Osteoblast (primary cell): ENCODE measurements at regions not wholly inside any gene's neighbourhood (a gene's known extent, or its start where the extent isn't known, plus 50 kb on each side); places are given as distances from the start of the nearest gene placed in this dataset.

Experiments
- DNase-seq: peaks from one replicate; pipeline ENCODE4 v3.0.0; 2011; ENCODE audit warnings: low spot score, mixed read lengths; ENCODE audit not compliant: insufficient read length; ENCODE audit errors: missing footprints
- H2AFZ ChIP-seq: 2 replicates; pipeline ENCODE4 v1.6.0; 2011; ENCODE audit warnings: mild to moderate bottlenecking, low read length
- H3K27ac ChIP-seq: 2 replicates; pipeline ENCODE4 v1.5.1; 2011; ENCODE audit warnings: mild to moderate bottlenecking, low read depth, low read length, moderate library complexity
- H3K27me3 ChIP-seq: 2 replicates; pipeline ENCODE4 v1.6.0; 2012; ENCODE audit warnings: mild to moderate bottlenecking, control low read depth, inconsistent platforms, low read length, moderate library complexity; ENCODE audit not compliant: insufficient read depth
- H3K36me3 ChIP-seq: 2 replicates; pipeline ENCODE4 v1.5.1; 2011; ENCODE audit warnings: mild to moderate bottlenecking, low read length, control low read depth, moderate library complexity; ENCODE audit not compliant: insufficient read depth
- H3K4me1 ChIP-seq: 2 replicates; pipeline ENCODE4 v1.5.1; 2011; ENCODE audit warnings: mild to moderate bottlenecking, low read length, control low read depth, moderate library complexity; ENCODE audit not compliant: insufficient read depth
- H3K4me2 ChIP-seq: 2 replicates; pipeline ENCODE4 v1.6.0; 2011; ENCODE audit warnings: mild to moderate bottlenecking, low read length; ENCODE audit not compliant: insufficient read depth
- H3K4me3 ChIP-seq: fragments of 200-600 bp; sonication (generic); 3 replicates; pipeline ENCODE4 v1.5.1; 2012; ENCODE audit warnings: mild to moderate bottlenecking, low read length, inconsistent platforms; ENCODE audit not compliant: insufficient read depth
- H3K79me2 ChIP-seq: 2 replicates; pipeline ENCODE4 v1.6.0; 2012; ENCODE audit warnings: mild to moderate bottlenecking, low read length, control low read depth, inconsistent platforms; ENCODE audit not compliant: insufficient read depth
- H3K9me3 ChIP-seq: 2 replicates; pipeline ENCODE4 v1.5.1; 2011; ENCODE audit warnings: low read depth, low read length, control low read depth
- H4K20me1 ChIP-seq: 2 replicates; pipeline ENCODE4 v1.6.0; 2012; ENCODE audit warnings: mild to moderate bottlenecking, low read length, control low read depth; ENCODE audit not compliant: insufficient read depth
- TF ChIP-seq, protein P1 (sequence below): IDR thresholded peaks from 2 replicates; pipeline ENCODE4 v1.5.1; 2011; ENCODE audit warnings: mild to moderate bottlenecking, low read depth, low read length, moderate library complexity; ENCODE audit errors: extremely low read depth

GRCh38 chr1:38701088-38701487 is 158.5 kb downstream of the RRAGC start:
- DNase-seq = no peak
- H4K20me1 ChIP-seq = no peaks in the 10 kb centered on the region
- H3K36me3 ChIP-seq = no peaks in the 10 kb centered on the region
- peaks cover 2% of the 10 kb centered on the region for H3K27me3 ChIP-seq
- no peak overlapping the region for H3K27ac ChIP-seq
- no peak overlapping the region for H3K4me3 ChIP-seq
- H2AFZ ChIP-seq = no peak overlapping the region
- no peaks in the 10 kb centered on the region for H3K79me2 ChIP-seq
- no peaks in the 10 kb centered on the region for H3K9me3 ChIP-seq
- TF ChIP-seq, protein P1, sequence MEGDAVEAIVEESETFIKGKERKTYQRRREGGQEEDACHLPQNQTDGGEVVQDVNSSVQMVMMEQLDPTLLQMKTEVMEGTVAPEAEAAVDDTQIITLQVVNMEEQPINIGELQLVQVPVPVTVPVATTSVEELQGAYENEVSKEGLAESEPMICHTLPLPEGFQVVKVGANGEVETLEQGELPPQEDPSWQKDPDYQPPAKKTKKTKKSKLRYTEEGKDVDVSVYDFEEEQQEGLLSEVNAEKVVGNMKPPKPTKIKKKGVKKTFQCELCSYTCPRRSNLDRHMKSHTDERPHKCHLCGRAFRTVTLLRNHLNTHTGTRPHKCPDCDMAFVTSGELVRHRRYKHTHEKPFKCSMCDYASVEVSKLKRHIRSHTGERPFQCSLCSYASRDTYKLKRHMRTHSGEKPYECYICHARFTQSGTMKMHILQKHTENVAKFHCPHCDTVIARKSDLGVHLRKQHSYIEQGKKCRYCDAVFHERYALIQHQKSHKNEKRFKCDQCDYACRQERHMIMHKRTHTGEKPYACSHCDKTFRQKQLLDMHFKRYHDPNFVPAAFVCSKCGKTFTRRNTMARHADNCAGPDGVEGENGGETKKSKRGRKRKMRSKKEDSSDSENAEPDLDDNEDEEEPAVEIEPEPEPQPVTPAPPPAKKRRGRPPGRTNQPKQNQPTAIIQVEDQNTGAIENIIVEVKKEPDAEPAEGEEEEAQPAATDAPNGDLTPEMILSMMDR = no peak
- H3K4me1 ChIP-seq = no peaks in the 10 kb centered on the region
- no peak overlapping the region for H3K4me2 ChIP-seq

DNA sequence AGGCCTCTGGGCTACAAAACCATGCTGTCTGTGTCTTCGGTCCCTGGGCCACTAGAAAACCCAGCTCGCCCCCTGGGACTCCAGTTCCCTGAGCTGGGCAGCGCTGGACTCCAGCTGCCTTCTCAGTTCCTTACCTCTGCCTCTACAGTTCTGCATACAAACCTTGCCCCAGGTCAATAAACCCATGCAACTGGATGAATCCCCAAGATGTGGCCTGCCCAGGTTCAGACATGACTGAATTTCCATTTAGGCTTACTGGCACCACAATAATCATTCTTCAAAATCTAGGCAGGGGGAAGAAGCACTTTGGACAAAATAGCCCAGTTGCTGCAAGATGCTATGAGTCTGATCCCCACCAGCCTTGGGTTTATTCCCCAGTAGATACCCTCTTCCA is 159.5 kb downstream of the RRAGC start:
- H3K4me1 ChIP-seq = no peaks in the 10 kb centered on the region
- H3K79me2 ChIP-seq = no peaks in the 10 kb centered on the region
- H3K36me3 ChIP-seq = no peaks in the 10 kb centered on the region
- H3K4me2 ChIP-seq = no peak overlapping the region
- no peaks in the 10 kb centered on the region for H3K9me3 ChIP-seq
- no peaks in the 10 kb centered on the region for H4K20me1 ChIP-seq
- no peak overlapping the region for H2AFZ ChIP-seq
- H3K4me3 ChIP-seq = no peak overlapping the region
- H3K27ac ChIP-seq = no peak overlapping the region
- TF ChIP-seq, protein P1 = no peak
- DNase-seq = no peak
- peaks cover 2% of the 10 kb centered on the region for H3K27me3 ChIP-seq

- Histone ChIP-seq H2AFZ (no peak overlapping the region), H3K4me3 (no peak overlapping the region), H3K36me3 (no peaks in the 10 kb centered on the region), H3K9me3 (no peaks in the 10 kb centered on the region), H3K27ac (no peak overlapping the region), H3K79me2 (no peaks in the 10 kb centered on the region), H3K4me2 (no peak overlapping the region), H3K27me3 (peaks cover 2% of the 10 kb centered on the region), H4K20me1 (no peaks in the 10 kb centered on the region), H3K4me1 (no peaks in the 10 kb centered on the region)
- no peak for DNase-seq
- TF ChIP-seq, protein P1 = no peak
Observed at GRCh38 chr1:38699330-38700076, 160.1 kb downstream of the RRAGC start.

DNA sequence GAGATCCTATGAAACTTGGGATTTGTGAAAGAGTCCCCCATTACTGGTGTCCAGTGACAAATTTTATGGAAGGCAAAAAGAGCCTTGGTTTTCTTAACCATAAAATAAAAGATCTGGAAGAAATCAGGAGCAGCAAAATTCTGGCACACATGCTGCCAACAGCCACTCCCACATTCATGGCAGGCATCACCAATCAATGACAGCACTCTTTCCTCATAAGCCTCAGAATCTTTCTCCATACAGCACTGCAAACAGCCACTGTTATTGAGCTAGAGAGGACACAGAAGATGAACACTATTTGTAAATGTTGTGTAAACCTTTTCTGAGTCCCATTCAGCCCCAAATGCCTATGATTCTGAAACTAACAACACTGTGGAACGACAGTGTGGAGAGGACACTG is 162.2 kb downstream of the RRAGC start:
- H4K20me1 ChIP-seq = no peaks in the 10 kb centered on the region
- H3K36me3 ChIP-seq = no peaks in the 10 kb centered on the region
- no peaks in the 10 kb centered on the region for H3K9me3 ChIP-seq
- H3K4me1 ChIP-seq = no peaks in the 10 kb centered on the region
- H3K27me3 ChIP-seq = peaks cover 2% of the 10 kb centered on the region
- no peak overlapping the region for H2AFZ ChIP-seq
- DNase-seq = no peak
- no peaks in the 10 kb centered on the region for H3K79me2 ChIP-seq
- H3K4me3 ChIP-seq = no peak overlapping the region
- H3K4me2 ChIP-seq = no peak overlapping the region
- no peak overlapping the region for H3K27ac ChIP-seq
- TF ChIP-seq, protein P1 = no peak
